ENCODE measurements at regions not wholly inside any gene's neighbourhood (a gene's known extent, or its start where the extent isn't known, plus 50 kb on each side); places are given as distances from the start of the nearest gene placed in this dataset.

DNA sequence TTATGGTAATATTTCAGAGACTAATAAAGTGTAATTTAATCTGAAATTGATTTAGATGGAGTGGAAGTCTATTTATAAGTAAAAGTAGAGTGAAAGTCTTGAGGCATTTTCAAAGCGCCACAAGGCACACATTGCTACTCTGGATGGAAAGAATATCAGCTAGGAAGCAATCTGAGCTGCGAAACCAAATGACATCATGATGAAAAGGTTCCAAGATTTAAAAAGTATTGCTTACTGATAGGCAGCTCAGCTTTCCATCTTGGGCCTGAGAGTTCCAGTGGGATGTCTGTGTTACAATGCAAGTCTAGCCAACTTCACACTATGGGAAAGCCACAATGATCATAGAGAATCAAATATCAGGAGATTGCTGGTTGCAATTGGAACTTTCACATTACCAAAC, 126.9 kb upstream of the VGLL2 start:
- H3K9me3 ChIP-seq (ENCODE audit: low read length), result no peaks in the 10 kb centered on the region
- H3K4me2 ChIP-seq (ENCODE audit: low read length), result no peak overlapping the region
- no peaks in the 10 kb centered on the region for H4K20me1 ChIP-seq (ENCODE audit: insufficient read depth, low read length)
- H3K9me2 ChIP-seq (ENCODE audit: low read depth, low read length), result no peaks in the 10 kb centered on the region
- no peak overlapping the region for H2AFZ ChIP-seq (ENCODE audit: low read length)
- H3K4me3 ChIP-seq (ENCODE audit: low read depth, low read length, poor library complexity, severe bottlenecking), result no peak overlapping the region
- H3K36me3 ChIP-seq (ENCODE audit: insufficient read depth, low read length), result no peaks in the 10 kb centered on the region
- no peaks in the 10 kb centered on the region for H3K27me3 ChIP-seq (ENCODE audit: insufficient read depth, low read length)
- TF ChIP-seq EZH2 (IDR thresholded peaks at IDR 0.05; ENCODE audit: borderline replicate concordance, low read length), result no peak
- TF ChIP-seq, protein P1, sequence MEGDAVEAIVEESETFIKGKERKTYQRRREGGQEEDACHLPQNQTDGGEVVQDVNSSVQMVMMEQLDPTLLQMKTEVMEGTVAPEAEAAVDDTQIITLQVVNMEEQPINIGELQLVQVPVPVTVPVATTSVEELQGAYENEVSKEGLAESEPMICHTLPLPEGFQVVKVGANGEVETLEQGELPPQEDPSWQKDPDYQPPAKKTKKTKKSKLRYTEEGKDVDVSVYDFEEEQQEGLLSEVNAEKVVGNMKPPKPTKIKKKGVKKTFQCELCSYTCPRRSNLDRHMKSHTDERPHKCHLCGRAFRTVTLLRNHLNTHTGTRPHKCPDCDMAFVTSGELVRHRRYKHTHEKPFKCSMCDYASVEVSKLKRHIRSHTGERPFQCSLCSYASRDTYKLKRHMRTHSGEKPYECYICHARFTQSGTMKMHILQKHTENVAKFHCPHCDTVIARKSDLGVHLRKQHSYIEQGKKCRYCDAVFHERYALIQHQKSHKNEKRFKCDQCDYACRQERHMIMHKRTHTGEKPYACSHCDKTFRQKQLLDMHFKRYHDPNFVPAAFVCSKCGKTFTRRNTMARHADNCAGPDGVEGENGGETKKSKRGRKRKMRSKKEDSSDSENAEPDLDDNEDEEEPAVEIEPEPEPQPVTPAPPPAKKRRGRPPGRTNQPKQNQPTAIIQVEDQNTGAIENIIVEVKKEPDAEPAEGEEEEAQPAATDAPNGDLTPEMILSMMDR (IDR thresholded peaks at IDR 0.05; ENCODE audit: low read length), result no peak
- no peak overlapping the region for H3K27ac ChIP-seq (ENCODE audit: low read depth, low read length, poor library complexity, severe bottlenecking)
- H3K4me1 ChIP-seq (ENCODE audit: insufficient read depth, low read length, severe bottlenecking), result no peaks in the 10 kb centered on the region
- H3F3A ChIP-seq (ENCODE audit: insufficient read depth, low read length), result no peaks in the 10 kb centered on the region
- H3K9ac ChIP-seq (ENCODE audit: low read length), result no peak overlapping the region
- H3K79me2 ChIP-seq (ENCODE audit: insufficient read depth, low read length), result no peaks in the 10 kb centered on the region

DNA sequence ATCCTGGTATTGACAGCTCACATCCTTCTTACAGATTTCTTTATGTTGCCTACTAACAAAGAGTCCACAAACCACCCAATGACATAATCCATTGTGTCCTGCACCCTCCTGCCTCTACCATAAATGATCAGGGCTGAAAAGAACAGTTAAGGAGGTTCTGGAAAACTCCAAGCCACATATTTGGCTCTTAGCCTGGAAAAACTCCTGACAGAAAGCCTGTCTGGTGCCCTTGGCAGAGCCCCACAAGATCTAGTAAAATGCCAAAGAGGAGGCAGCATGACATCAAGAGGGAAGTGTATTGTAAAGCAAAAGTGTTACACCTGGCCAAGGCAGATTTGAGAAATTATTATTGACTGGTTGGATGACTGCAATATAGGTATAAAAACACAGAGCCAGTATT, 126.4 kb upstream of the VGLL2 start:
- Histone ChIP-seq H3K4me2 (ENCODE audit: low read length) (no peak overlapping the region), H2AFZ (ENCODE audit: low read length) (no peak overlapping the region), H3K4me1 (ENCODE audit: insufficient read depth, low read length, severe bottlenecking) (no peaks in the 10 kb centered on the region), H3K4me3 (ENCODE audit: low read depth, low read length, poor library complexity, severe bottlenecking) (no peak overlapping the region), H3K27me3 (ENCODE audit: insufficient read depth, low read length) (no peaks in the 10 kb centered on the region), H3F3A (ENCODE audit: insufficient read depth, low read length) (no peaks in the 10 kb centered on the region), H3K9me3 (ENCODE audit: low read length) (no peaks in the 10 kb centered on the region), H3K79me2 (ENCODE audit: insufficient read depth, low read length) (no peaks in the 10 kb centered on the region), H3K27ac (ENCODE audit: low read depth, low read length, poor library complexity, severe bottlenecking) (no peak overlapping the region), H3K36me3 (ENCODE audit: insufficient read depth, low read length) (no peaks in the 10 kb centered on the region), H3K9ac (ENCODE audit: low read length) (no peak overlapping the region), H4K20me1 (ENCODE audit: insufficient read depth, low read length) (no peaks in the 10 kb centered on the region), H3K9me2 (ENCODE audit: low read depth, low read length) (no peaks in the 10 kb centered on the region)
- TF ChIP-seq, protein P1 (IDR thresholded peaks at IDR 0.05; ENCODE audit: low read length), result no peak
- no peak for TF ChIP-seq EZH2 (IDR thresholded peaks at IDR 0.05; ENCODE audit: borderline replicate concordance, low read length)

DNA sequence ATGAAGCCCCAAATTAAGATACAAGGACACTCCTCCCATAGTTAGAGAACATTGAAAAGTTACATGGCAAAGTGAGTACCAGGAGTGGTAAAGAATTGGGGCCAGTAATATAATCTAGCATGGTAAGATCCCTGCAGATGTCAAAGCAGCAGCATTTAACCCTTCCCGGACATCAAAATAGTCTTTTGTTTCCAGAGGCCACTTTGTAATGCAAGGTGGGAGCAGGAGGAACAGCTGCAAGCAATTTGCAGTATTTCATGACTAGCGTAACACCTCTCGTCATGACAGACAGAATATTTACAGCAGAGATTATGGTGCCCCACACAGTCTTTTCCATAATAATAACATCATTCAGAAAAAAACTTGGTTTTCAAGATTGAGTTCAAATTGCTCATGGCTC, 123.2 kb upstream of the VGLL2 start:
- Histone ChIP-seq H3K36me3 (ENCODE audit: insufficient read depth, low read length) (no peaks in the 10 kb centered on the region), H2AFZ (ENCODE audit: low read length) (no peak overlapping the region), H3K9ac (ENCODE audit: low read length) (no peak overlapping the region), H3K27me3 (ENCODE audit: insufficient read depth, low read length) (no peaks in the 10 kb centered on the region), H3K79me2 (ENCODE audit: insufficient read depth, low read length) (no peaks in the 10 kb centered on the region), H3K9me2 (ENCODE audit: low read depth, low read length) (no peaks in the 10 kb centered on the region), H3K4me1 (ENCODE audit: insufficient read depth, low read length, severe bottlenecking) (no peaks in the 10 kb centered on the region), H3K27ac (ENCODE audit: low read depth, low read length, poor library complexity, severe bottlenecking) (no peak overlapping the region), H3K9me3 (ENCODE audit: low read length) (no peaks in the 10 kb centered on the region), H3K4me3 (ENCODE audit: low read depth, low read length, poor library complexity, severe bottlenecking) (no peak overlapping the region), H4K20me1 (ENCODE audit: insufficient read depth, low read length) (no peaks in the 10 kb centered on the region), H3F3A (ENCODE audit: insufficient read depth, low read length) (no peaks in the 10 kb centered on the region), H3K4me2 (ENCODE audit: low read length) (no peak overlapping the region)
- TF ChIP-seq, protein P1 (IDR thresholded peaks at IDR 0.05; ENCODE audit: low read length), result no peak
- TF ChIP-seq EZH2 (IDR thresholded peaks at IDR 0.05; ENCODE audit: borderline replicate concordance, low read length), result no peak
